ENCODE measurements at regions not wholly inside any gene's neighbourhood (a gene's known extent, or its start where the extent isn't known, plus 50 kb on each side); places are given as distances from the start of the nearest gene placed in this dataset.

- Histone ChIP-seq H3K36me3 (ENCODE audit: low read depth) (no peaks in the 10 kb centered on the region), H3K27me3 (ENCODE audit: insufficient read depth, poor library complexity, severe bottlenecking) (peaks cover 34% of the 10 kb centered on the region), H3K9me3 (ENCODE audit: severe bottlenecking) (no peaks in the 10 kb centered on the region), H3K27ac (ENCODE audit: poor library complexity, severe bottlenecking) (no peak overlapping the region), H3K4me3 (ENCODE audit: severe bottlenecking) (no peak overlapping the region), H3K4me1 (ENCODE audit: insufficient read depth, poor library complexity, severe bottlenecking) (no peaks in the 10 kb centered on the region)
- ATAC-seq (ENCODE audit: low read depth), result no peak
- no peak for DNase-seq (ENCODE audit: low spot score)
- no peak for TF ChIP-seq CTCF (IDR thresholded peaks at IDR 0.05; ENCODE audit: poor library complexity, severe bottlenecking)
Observed at GRCh38 chr5:52605317-52606313, 182.1 kb upstream of the ITGA1 start.

GRCh38 chr5:52607227-52607824, 180.4 kb upstream of the ITGA1 start:
- Histone ChIP-seq H3K4me1 (ENCODE audit: insufficient read depth, poor library complexity, severe bottlenecking) (no peaks in the 10 kb centered on the region), H3K36me3 (ENCODE audit: low read depth) (no peaks in the 10 kb centered on the region), H3K9me3 (ENCODE audit: severe bottlenecking) (no peaks in the 10 kb centered on the region), H3K27ac (ENCODE audit: poor library complexity, severe bottlenecking) (no peak overlapping the region), H3K27me3 (ENCODE audit: insufficient read depth, poor library complexity, severe bottlenecking) (peaks cover 17% of the 10 kb centered on the region), H3K4me3 (ENCODE audit: severe bottlenecking) (no peak overlapping the region)
- DNase-seq (ENCODE audit: low spot score) (no peak), ATAC-seq (ENCODE audit: low read depth) (no peak)
- no peak for TF ChIP-seq CTCF (IDR thresholded peaks at IDR 0.05; ENCODE audit: poor library complexity, severe bottlenecking)

GRCh38 chr5:52620315-52620714, 167.4 kb upstream of the ITGA1 start:
- TF ChIP-seq CTCF (IDR thresholded peaks at IDR 0.05; ENCODE audit: poor library complexity, severe bottlenecking), result no peak
- no peaks in the 10 kb centered on the region for H3K4me1 ChIP-seq (ENCODE audit: insufficient read depth, poor library complexity, severe bottlenecking)
- no peak for DNase-seq (ENCODE audit: low spot score)
- ATAC-seq (ENCODE audit: low read depth), result no peak
- H3K4me3 ChIP-seq (ENCODE audit: severe bottlenecking), result no peak overlapping the region
- no peaks in the 10 kb centered on the region for H3K36me3 ChIP-seq (ENCODE audit: low read depth)
- H3K27me3 ChIP-seq (ENCODE audit: insufficient read depth, poor library complexity, severe bottlenecking), result peaks cover 20% of the 10 kb centered on the region
- H3K9me3 ChIP-seq (ENCODE audit: severe bottlenecking), result no peaks in the 10 kb centered on the region
- H3K27ac ChIP-seq (ENCODE audit: poor library complexity, severe bottlenecking), result no peak overlapping the region

- no peak overlapping the region for H3K27ac ChIP-seq (ENCODE audit: poor library complexity, severe bottlenecking)
Observed at GRCh38 chr5:52623291-52623690, 164.4 kb upstream of the ITGA1 start.

More at GRCh38 chr5:52623291-52623690, 164.4 kb upstream of the ITGA1 start:
- no peak for TF ChIP-seq CTCF (IDR thresholded peaks at IDR 0.05; ENCODE audit: poor library complexity, severe bottlenecking)
- Histone ChIP-seq H3K27me3 (ENCODE audit: insufficient read depth, poor library complexity, severe bottlenecking) (peaks cover 15% of the 10 kb centered on the region), H3K4me1 (ENCODE audit: insufficient read depth, poor library complexity, severe bottlenecking) (no peaks in the 10 kb centered on the region), H3K9me3 (ENCODE audit: severe bottlenecking) (no peaks in the 10 kb centered on the region), H3K4me3 (ENCODE audit: severe bottlenecking) (no peak overlapping the region), H3K36me3 (ENCODE audit: low read depth) (no peaks in the 10 kb centered on the region)
- no peak for DNase-seq (ENCODE audit: low spot score)
- no peak for ATAC-seq (ENCODE audit: low read depth)

All from RWPE2 (cell line).